ENCODE measurements at regions not wholly inside any gene's neighbourhood (a gene's known extent, or its start where the extent isn't known, plus 50 kb on each side); places are given as distances from the start of the nearest gene placed in this dataset.

GRCh38 chr1:194698908-194699318 lies 1512.5 kb upstream of the B3GALT2 start:
- no peak for DNase-seq
- H3K36me3 ChIP-seq (ENCODE audit: control insufficient read depth in 3 of 3, insufficient read depth in 2 of 3, low read depth in 1 of 3, low read length in 3 of 3): no peaks in the 10 kb centered on the region
- no peak for FAIRE-seq
- WGBS, 3 donors: 61 to 70% (median 63%) methylated on average over 6 to 7 of the region's 7 CpGs
- H3K9me3 ChIP-seq (ENCODE audit: control insufficient read depth in 2 of 2, insufficient read depth in 1 of 2, low read depth in 1 of 2, low read length in 1 of 2): no peaks in the 10 kb centered on the region
- H3K27me3 ChIP-seq (ENCODE audit: control insufficient read depth in 3 of 3, insufficient read depth in 3 of 3, low read length in 3 of 3): no peaks in the 10 kb centered on the region
- no peak overlapping the region for H3K4me3 ChIP-seq (ENCODE audit: low read depth in 1 of 3, low read length in 3 of 3)
- H3K4me1 ChIP-seq (ENCODE audit: control insufficient read depth in 3 of 3, insufficient read depth in 2 of 3, low read depth in 1 of 3, low read length in 2 of 3): no peaks in the 10 kb centered on the region
- no peak overlapping the region for H3K27ac ChIP-seq (ENCODE audit: low read depth in 1 of 3, low read length in 2 of 3)

- 65 to 84% (median 69%) methylated on average over 2 of the region's 2 CpGs for WGBS, 3 donors
- Histone ChIP-seq H3K4me1 (ENCODE audit: control insufficient read depth in 3 of 3, insufficient read depth in 2 of 3, low read depth in 1 of 3, low read length in 2 of 3) (no peaks in the 10 kb centered on the region), H3K27ac (ENCODE audit: low read depth in 1 of 3, low read length in 2 of 3) (no peak overlapping the region), H3K4me3 (ENCODE audit: low read depth in 1 of 3, low read length in 3 of 3) (no peak overlapping the region), H3K27me3 (ENCODE audit: control insufficient read depth in 3 of 3, insufficient read depth in 3 of 3, low read length in 3 of 3) (no peaks in the 10 kb centered on the region), H3K9me3 (ENCODE audit: control insufficient read depth in 2 of 2, insufficient read depth in 1 of 2, low read depth in 1 of 2, low read length in 1 of 2) (no peaks in the 10 kb centered on the region), H3K36me3 (ENCODE audit: control insufficient read depth in 3 of 3, insufficient read depth in 2 of 3, low read depth in 1 of 3, low read length in 3 of 3) (no peaks in the 10 kb centered on the region)
- no peak for FAIRE-seq
- DNase-seq: no peak
Measured at GRCh38 chr1:194693244-194693643, 1506.8 kb upstream of the B3GALT2 start.

GRCh38 chr1:194684636-194685035 lies 1498.2 kb upstream of the B3GALT2 start:
- DNase-seq (no peak), FAIRE-seq (no peak)
- Histone ChIP-seq H3K4me1 (ENCODE audit: control insufficient read depth in 3 of 3, insufficient read depth in 2 of 3, low read depth in 1 of 3, low read length in 2 of 3) (no peaks in the 10 kb centered on the region), H3K27me3 (ENCODE audit: control insufficient read depth in 3 of 3, insufficient read depth in 3 of 3, low read length in 3 of 3) (no peaks in the 10 kb centered on the region), H3K4me3 (ENCODE audit: low read depth in 1 of 3, low read length in 3 of 3) (no peak overlapping the region), H3K27ac (ENCODE audit: low read depth in 1 of 3, low read length in 2 of 3) (no peak overlapping the region), H3K36me3 (ENCODE audit: control insufficient read depth in 3 of 3, insufficient read depth in 2 of 3, low read depth in 1 of 3, low read length in 3 of 3) (no peaks in the 10 kb centered on the region), H3K9me3 (ENCODE audit: control insufficient read depth in 2 of 2, insufficient read depth in 1 of 2, low read depth in 1 of 2, low read length in 1 of 2) (no peaks in the 10 kb centered on the region)
- WGBS, 3 donors: 32 to 61% (median 49%) methylated on average over 2 of the region's 2 CpGs

GRCh38 chr1:194658090-194658439 lies 1471.7 kb upstream of the B3GALT2 start:
- DNase-seq: no peak
- no peak overlapping the region for H3K4me3 ChIP-seq (ENCODE audit: low read depth in 1 of 3, low read length in 3 of 3)
- WGBS, 3 donors: 67 to 80% (median 75%) methylated on average over 1 of the region's 1 CpG
- no peaks in the 10 kb centered on the region for H3K9me3 ChIP-seq (ENCODE audit: control insufficient read depth in 2 of 2, insufficient read depth in 1 of 2, low read depth in 1 of 2, low read length in 1 of 2)
- no peaks in the 10 kb centered on the region for H3K4me1 ChIP-seq (ENCODE audit: control insufficient read depth in 3 of 3, insufficient read depth in 2 of 3, low read depth in 1 of 3, low read length in 2 of 3)
- no peaks in the 10 kb centered on the region for H3K27me3 ChIP-seq (ENCODE audit: control insufficient read depth in 3 of 3, insufficient read depth in 3 of 3, low read length in 3 of 3)
- H3K36me3 ChIP-seq (ENCODE audit: control insufficient read depth in 3 of 3, insufficient read depth in 2 of 3, low read depth in 1 of 3, low read length in 3 of 3): no peaks in the 10 kb centered on the region
- FAIRE-seq: no peak
- H3K27ac ChIP-seq (ENCODE audit: low read depth in 1 of 3, low read length in 2 of 3): no peak overlapping the region

GRCh38 chr1:194654956-194655355 lies 1468.5 kb upstream of the B3GALT2 start:
- no peaks in the 10 kb centered on the region for H3K4me1 ChIP-seq (ENCODE audit: control insufficient read depth in 3 of 3, insufficient read depth in 2 of 3, low read depth in 1 of 3, low read length in 2 of 3)
- DNase-seq: no peak
- no peaks in the 10 kb centered on the region for H3K9me3 ChIP-seq (ENCODE audit: control insufficient read depth in 2 of 2, insufficient read depth in 1 of 2, low read depth in 1 of 2, low read length in 1 of 2)
- H3K36me3 ChIP-seq (ENCODE audit: control insufficient read depth in 3 of 3, insufficient read depth in 2 of 3, low read depth in 1 of 3, low read length in 3 of 3): no peaks in the 10 kb centered on the region
- FAIRE-seq: no peak
- H3K4me3 ChIP-seq (ENCODE audit: low read depth in 1 of 3, low read length in 3 of 3): no peak overlapping the region
- H3K27ac ChIP-seq (ENCODE audit: low read depth in 1 of 3, low read length in 2 of 3): no peak overlapping the region
- WGBS, 3 donors: 73 to 91% (median 79%) methylated on average over 1 of the region's 1 CpG
- no peaks in the 10 kb centered on the region for H3K27me3 ChIP-seq (ENCODE audit: control insufficient read depth in 3 of 3, insufficient read depth in 3 of 3, low read length in 3 of 3)

- Histone ChIP-seq H3K4me1 (ENCODE audit: control insufficient read depth in 3 of 3, insufficient read depth in 2 of 3, low read depth in 1 of 3, low read length in 2 of 3) (no peaks in the 10 kb centered on the region), H3K9me3 (ENCODE audit: control insufficient read depth in 2 of 2, insufficient read depth in 1 of 2, low read depth in 1 of 2, low read length in 1 of 2) (no peaks in the 10 kb centered on the region), H3K27ac (ENCODE audit: low read depth in 1 of 3, low read length in 2 of 3) (no peak overlapping the region), H3K4me3 (ENCODE audit: low read depth in 1 of 3, low read length in 3 of 3) (no peak overlapping the region), H3K36me3 (ENCODE audit: control insufficient read depth in 3 of 3, insufficient read depth in 2 of 3, low read depth in 1 of 3, low read length in 3 of 3) (no peaks in the 10 kb centered on the region), H3K27me3 (ENCODE audit: control insufficient read depth in 3 of 3, insufficient read depth in 3 of 3, low read length in 3 of 3) (no peaks in the 10 kb centered on the region)
- FAIRE-seq (no peak), DNase-seq (no peak)
- 36 to 58% (median 39%) methylated on average over 1 of the region's 1 CpG for WGBS, 3 donors
Measured at GRCh38 chr1:194653385-194653784, 1467.0 kb upstream of the B3GALT2 start.

GRCh38 chr1:194647118-194647517 lies 1460.7 kb upstream of the B3GALT2 start:
- no peaks in the 10 kb centered on the region for H3K27me3 ChIP-seq (ENCODE audit: control insufficient read depth in 3 of 3, insufficient read depth in 3 of 3, low read length in 3 of 3)
- H3K4me3 ChIP-seq (ENCODE audit: low read depth in 1 of 3, low read length in 3 of 3): no peak overlapping the region
- no peaks in the 10 kb centered on the region for H3K36me3 ChIP-seq (ENCODE audit: control insufficient read depth in 3 of 3, insufficient read depth in 2 of 3, low read depth in 1 of 3, low read length in 3 of 3)
- peaks cover 0 to 4% of the 10 kb centered on the region in 2 donors for H3K9me3 ChIP-seq (ENCODE audit: control insufficient read depth in 2 of 2, insufficient read depth in 1 of 2, low read depth in 1 of 2, low read length in 1 of 2)
- DNase-seq: no peak
- 69 to 83% (median 75%) methylated on average over 2 of the region's 2 CpGs for WGBS, 3 donors
- H3K27ac ChIP-seq (ENCODE audit: low read depth in 1 of 3, low read length in 2 of 3): no peak overlapping the region
- FAIRE-seq: no peak
- no peaks in the 10 kb centered on the region for H3K4me1 ChIP-seq (ENCODE audit: control insufficient read depth in 3 of 3, insufficient read depth in 2 of 3, low read depth in 1 of 3, low read length in 2 of 3)

- Histone ChIP-seq H3K9me3 (ENCODE audit: control insufficient read depth in 2 of 2, insufficient read depth in 1 of 2, low read depth in 1 of 2, low read length in 1 of 2) (peaks cover 0 to 7% of the 10 kb centered on the region in 2 donors), H3K4me1 (ENCODE audit: control insufficient read depth in 3 of 3, insufficient read depth in 2 of 3, low read depth in 1 of 3, low read length in 2 of 3) (no peaks in the 10 kb centered on the region), H3K36me3 (ENCODE audit: control insufficient read depth in 3 of 3, insufficient read depth in 2 of 3, low read depth in 1 of 3, low read length in 3 of 3) (no peaks in the 10 kb centered on the region), H3K27ac (ENCODE audit: low read depth in 1 of 3, low read length in 2 of 3) (no peak overlapping the region), H3K27me3 (ENCODE audit: control insufficient read depth in 3 of 3, insufficient read depth in 3 of 3, low read length in 3 of 3) (no peaks in the 10 kb centered on the region), H3K4me3 (ENCODE audit: low read depth in 1 of 3, low read length in 3 of 3) (no peak overlapping the region)
- WGBS, 3 donors: 29 to 53% (median 33%) methylated on average over 1 of the region's 1 CpG
- DNase-seq (no peak), FAIRE-seq (no peak)
Measured at GRCh38 chr1:194644528-194644927, 1458.1 kb upstream of the B3GALT2 start.

- no peaks in the 10 kb centered on the region for H3K4me1 ChIP-seq (ENCODE audit: control insufficient read depth in 3 of 3, insufficient read depth in 2 of 3, low read depth in 1 of 3, low read length in 2 of 3)
- H3K27me3 ChIP-seq (ENCODE audit: control insufficient read depth in 3 of 3, insufficient read depth in 3 of 3, low read length in 3 of 3): no peaks in the 10 kb centered on the region
- no peak for FAIRE-seq
- no peak overlapping the region for H3K27ac ChIP-seq (ENCODE audit: low read depth in 1 of 3, low read length in 2 of 3)
- H3K36me3 ChIP-seq (ENCODE audit: control insufficient read depth in 3 of 3, insufficient read depth in 2 of 3, low read depth in 1 of 3, low read length in 3 of 3): no peaks in the 10 kb centered on the region
- WGBS, 3 donors: 93 to 97% (median 95%) methylated on average over 2 of the region's 2 CpGs
- H3K4me3 ChIP-seq (ENCODE audit: low read depth in 1 of 3, low read length in 3 of 3): no peak overlapping the region
- H3K9me3 ChIP-seq (ENCODE audit: control insufficient read depth in 2 of 2, insufficient read depth in 1 of 2, low read depth in 1 of 2, low read length in 1 of 2): peaks cover 0 to 12% of the 10 kb centered on the region in 2 donors
- no peak for DNase-seq
Measured at GRCh38 chr1:194640322-194640721, 1453.9 kb upstream of the B3GALT2 start.
